Urothelium cell line (cell line): ENCODE measurements at regions not wholly inside any gene's neighbourhood (a gene's known extent, or its start where the extent isn't known, plus 50 kb on each side); places are given as distances from the start of the nearest gene placed in this dataset.
A peak's percentile ranks its signal among the peaks of the same experiment; 100 is the strongest.
"Not testable (repeated sequence)": the region's sequence is repeated elsewhere in the genome, so short reads cannot be mapped to it uniquely, and the experiment has no call there.

Source experiments
- DNase-seq: peaks from one replicate; pipeline ENCODE4 v3.0.0; 2011; ENCODE audit warnings: low spot score, mixed read lengths
- FAIRE-seq: peaks from 2 replicates; lab custom pipeline; 2011; peaks lifted over from hg19 to GRCh38; lab: Jason Lieb, UNC

DNA sequence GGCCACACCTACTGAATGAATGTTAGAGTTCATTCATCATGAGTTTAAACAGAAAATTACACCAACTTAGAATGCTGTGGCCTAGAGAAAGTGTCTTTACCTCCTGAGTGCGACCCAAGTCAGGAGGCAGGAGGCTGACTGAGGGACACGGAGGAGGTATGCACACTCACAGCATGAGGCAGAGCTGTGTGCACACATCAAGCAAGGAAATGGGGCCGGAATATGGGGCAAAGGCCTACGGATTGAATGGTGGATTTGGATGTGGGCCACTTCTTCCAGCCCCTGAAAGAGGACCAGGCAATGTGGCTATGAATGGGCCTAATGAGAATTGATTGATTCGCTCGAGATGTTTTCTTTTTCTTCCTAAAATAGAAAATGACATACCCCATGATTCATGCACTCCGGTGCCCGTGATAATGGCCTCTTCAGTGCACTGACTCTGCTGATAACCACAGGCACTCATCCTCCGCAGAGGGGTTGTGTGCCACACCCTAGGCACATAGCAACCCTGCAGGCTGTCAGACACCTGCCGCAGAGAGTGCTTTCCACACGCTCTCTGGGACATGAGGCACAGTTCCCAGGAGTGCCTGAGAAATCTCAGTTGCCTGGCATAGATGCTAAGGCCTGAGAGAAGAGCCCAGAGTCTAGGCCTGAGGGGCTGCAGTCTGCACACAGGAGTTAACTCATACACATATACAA, 155.5 kb downstream of the GLUL start:
- DNase-seq (peak; percentile 67), FAIRE-seq (no peak)

DNA sequence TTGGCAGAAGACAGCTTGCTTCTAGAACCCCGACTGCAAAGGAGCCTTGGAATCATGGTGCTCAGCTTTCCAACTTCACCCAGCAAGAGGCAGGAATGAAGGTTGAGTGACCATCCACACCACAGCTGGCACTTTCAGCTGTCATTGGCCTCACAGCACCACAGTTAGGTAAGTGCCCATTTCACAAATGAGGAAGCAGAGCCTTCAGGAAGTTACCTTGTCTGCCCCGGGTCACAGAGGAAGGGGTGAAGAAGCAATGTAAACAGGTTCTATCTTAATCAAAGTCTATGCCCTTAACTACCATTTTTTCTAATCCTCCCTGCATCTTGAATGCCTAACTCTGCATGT, 156.0 kb downstream of the GLUL start:
- DNase-seq (no peak), FAIRE-seq (no peak)

DNA sequence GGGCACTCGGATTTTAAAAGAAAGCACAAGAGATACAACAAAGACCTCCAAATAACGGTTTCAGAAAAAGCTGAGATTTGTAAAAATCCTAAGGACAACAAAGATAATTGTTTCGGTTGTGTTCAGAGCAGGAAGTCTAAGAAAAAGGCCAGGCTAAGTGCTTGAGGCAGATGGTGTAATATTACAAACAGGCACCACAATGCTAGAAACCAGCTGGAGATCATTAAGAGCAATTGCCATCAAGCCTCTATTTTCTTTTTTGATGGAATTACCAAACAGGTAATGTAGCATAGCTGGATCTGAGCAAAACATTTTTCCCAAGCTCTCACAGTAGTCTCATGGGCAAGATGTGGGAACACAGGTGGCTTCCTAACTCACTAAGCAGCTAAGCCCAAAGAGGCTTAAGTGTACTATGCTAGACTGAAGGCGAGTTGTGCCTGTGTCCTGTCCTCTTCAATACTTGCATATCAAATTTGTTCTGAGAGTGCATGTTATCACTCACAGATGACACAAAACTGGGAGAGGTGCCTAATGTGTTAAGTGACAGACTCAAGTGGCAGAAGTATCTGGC, 161.6 kb downstream of the GLUL start:
- no peak for DNase-seq
- FAIRE-seq: no peak

DNA sequence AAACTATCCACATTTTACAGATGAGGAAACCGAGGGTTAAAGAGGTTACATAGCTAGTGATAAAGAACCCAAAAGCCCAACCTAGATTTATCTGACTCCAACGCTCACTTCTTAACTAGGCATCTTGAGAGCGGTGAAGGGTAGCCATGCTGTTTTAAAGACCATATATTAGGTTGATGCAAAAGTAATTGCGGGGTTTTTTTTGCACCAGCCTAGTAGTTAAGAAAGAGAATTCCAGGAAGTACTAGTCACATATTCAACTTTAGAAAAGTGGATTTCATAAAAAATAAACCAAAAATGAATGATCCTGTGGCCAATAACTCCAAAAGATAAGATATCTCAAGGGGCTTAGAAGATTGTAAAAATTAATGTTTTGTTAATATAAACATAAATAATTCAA, 162.1 kb downstream of the GLUL start:
- no peak for FAIRE-seq
- DNase-seq: no peak

DNA sequence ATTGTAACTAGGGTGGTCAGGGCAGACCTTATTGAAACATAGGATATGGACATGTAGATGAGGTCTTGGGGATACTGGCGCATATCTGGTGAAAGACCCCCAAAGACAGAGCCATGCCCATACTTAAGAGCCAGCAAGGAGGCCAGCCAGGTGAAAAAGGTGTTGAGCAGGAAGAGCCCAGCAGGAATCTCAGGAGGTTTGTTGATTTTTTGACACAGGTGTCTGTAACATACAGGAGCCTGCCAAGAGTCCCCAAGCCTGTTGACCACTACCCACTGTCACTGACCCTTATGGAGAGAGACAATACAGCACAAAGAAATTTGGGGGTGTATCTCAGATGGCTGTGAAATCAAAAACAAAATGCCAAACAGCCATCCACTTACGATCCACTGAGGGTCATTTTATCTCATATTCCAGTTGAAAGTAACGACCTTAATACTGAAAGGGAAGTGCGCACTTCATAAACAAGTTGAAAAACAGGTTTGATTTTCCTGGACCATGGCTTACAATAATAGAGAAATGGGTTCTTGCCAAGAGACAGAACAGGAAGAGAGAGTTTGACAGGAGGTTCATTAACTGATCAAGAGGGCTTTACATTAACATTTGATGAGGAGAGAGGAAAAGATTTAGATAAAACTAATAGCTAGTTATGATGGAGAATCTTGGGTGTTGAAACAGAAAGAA, 163.6 kb downstream of the GLUL start:
- FAIRE-seq (no peak), DNase-seq (no peak)

DNA sequence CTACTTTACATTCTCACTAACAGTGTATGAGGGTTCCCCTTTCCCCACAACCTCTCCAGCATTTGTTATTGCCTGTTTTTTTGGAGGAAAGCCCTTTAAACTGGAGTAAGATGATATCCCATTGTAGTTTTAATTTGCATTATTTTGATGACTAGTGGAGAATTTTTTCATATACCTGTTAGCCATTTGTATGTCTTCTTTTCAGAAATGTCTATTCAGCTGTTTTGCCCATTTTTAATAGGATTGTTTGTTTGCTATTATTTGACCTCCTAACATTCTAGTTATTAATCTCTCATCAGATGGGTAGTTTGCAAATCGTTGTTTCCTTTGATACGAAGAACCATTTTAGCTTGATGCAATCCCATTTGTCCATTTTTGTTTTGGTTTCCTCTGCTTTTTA, 165.0 kb downstream of the GLUL start:
- FAIRE-seq: no peak
- no peak for DNase-seq

DNA sequence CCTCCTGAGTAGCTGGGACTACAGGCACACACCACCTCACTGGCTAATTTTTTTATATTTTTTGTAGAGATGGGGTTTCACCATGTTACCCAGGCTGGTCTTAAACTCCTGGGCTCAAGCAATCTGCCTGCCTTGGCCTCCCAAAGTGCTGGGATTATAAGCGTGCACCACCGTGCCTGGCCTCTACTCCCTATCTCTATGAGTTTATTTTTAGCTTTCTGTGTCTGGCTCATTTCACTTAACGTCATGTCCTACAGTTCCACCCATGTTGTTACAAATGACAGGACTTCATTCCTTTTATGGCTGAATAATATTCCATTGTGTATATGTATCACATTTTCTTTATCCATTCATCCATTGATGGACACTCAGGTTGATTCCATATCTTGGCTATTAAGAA, 164.2 kb upstream of the ZNF648 start:
- DNase-seq, FAIRE-seq: not testable (repeated sequence)

DNA sequence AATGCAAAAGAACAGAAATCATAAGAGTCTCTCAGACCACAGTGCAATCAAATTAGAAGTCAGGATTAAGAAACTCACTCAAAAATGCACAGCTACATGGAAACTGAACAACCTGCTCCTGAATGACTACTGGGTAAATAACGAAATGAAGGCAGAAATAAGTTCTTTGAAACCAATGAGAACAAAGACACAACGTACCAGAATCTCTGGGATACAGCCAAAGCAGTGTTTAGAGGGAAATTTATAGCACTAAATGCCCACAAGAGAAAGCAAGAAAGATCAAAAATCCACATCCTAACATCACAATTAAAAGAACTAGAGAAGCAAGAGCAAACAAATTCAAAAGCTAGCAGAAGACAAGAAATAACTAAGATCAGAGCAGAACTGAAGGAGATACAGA, 160.5 kb upstream of the ZNF648 start:
- not testable (repeated sequence) for FAIRE-seq, DNase-seq

DNA sequence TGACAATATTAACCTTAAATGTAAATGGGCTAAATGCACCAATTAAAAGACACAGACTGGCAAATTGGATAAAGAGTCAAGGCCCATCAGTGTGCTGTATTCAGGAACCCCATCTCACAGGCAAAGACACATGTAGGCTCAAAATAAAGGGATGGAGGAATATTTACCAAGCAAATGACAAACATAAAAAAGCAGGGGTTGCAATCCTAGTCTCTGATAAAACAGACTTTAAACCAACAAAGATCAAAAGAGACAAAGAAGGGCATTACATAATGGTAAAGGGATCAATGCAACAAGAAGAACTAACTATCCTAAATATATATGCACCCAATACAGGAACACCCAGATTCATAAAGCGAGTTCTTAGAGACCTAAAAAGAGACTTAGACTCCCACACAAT, 159.9 kb upstream of the ZNF648 start:
- DNase-seq, FAIRE-seq: not testable (repeated sequence)

DNA sequence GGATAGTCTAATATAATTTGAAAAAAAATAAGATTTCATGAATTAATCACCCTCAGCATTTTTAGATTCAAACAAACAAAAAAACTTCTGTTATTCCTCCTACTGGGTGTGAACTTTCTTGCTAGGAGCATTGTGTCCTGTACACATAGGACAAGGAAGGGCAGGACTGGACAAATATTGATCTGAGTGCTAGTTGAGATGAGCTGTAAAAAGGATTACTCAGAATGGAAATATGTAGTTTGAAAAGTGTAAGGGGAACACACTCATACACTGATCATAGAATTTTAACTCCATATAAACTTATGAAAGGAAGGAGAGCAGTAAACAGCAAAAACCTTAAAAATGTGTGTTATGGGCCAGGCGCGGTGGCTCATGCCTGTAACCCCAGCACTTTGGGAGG, 156.5 kb upstream of the ZNF648 start:
- FAIRE-seq (no peak), DNase-seq (no peak)

DNA sequence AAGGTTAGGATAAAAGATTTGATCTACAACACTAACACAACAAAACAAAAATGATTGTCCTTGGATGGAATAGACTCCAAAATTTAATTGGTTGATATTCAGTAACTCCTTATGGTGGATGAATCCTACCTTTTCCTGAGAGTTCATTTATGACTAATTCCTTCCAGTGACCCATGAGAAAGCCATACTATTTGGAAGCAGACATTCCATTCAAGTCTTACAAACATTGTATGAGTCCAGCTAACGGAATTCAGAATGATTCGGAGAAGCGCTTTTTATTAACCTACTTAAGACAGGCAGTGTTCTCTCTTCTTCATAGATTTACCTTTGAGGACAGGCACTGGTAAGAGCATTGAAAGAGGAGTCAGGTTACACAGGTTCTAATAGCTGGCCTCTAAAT, 155.6 kb upstream of the ZNF648 start:
- no peak for FAIRE-seq
- peak; percentile 12 for DNase-seq

DNA sequence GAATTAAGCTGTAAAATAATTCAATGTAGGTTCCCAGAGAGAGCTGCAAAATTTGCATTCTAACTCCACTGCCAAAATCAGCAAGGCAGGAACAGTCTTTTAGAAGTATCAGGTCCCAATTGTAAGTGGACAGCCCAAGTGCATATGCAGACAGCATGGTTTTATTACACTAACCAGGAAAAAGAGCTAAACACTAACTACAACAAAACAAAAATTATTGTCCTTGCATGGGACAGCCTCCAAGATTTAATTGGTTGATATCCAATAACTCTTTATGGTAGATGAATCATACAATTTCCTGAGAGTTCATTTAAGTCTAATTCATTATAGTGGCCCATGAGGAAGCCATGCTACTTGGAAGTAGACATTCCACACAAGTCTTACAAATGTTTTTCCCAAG, 154.3 kb upstream of the ZNF648 start:
- FAIRE-seq: no peak
- no peak for DNase-seq

DNA sequence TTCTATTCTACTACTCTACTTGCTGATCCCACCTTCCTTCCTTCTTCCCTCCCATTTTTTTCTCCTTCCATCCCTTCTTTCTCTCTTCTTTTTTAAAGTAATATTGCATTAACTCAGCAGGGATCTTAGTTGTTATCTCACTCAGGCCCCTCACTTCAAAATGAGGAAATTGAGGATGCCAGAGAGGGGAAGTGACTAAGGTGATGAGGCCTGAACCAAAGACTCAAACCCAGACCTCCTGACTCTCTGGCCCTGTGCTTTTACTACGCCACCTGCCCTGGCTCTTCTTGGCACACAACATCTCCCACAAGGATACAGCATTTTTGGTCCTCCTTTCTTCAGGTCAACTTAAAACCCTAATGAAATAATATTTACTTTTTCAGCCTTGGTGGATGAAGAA, 151.7 kb upstream of the ZNF648 start:
- DNase-seq (no peak), FAIRE-seq (no peak)

DNA sequence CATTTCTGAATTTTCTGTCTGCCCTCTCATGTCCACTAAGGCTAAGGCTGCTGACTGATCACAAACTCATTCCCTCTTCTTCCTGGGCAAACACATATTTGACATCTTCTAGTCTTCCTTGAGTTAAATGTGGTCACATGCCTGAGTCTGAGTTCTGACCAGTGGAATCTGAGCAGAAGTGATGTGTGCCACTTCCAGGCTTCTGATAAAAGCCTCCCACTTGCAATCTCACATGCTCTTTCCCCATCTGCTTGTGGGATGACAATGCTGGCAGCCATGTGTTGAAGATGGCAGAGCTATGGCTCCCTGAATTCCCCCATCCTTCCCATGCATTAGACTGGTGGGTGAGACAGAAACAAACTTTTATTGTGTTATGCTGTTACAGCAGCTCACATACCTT, 149.9 kb upstream of the ZNF648 start:
- no peak for DNase-seq
- no peak for FAIRE-seq

DNA sequence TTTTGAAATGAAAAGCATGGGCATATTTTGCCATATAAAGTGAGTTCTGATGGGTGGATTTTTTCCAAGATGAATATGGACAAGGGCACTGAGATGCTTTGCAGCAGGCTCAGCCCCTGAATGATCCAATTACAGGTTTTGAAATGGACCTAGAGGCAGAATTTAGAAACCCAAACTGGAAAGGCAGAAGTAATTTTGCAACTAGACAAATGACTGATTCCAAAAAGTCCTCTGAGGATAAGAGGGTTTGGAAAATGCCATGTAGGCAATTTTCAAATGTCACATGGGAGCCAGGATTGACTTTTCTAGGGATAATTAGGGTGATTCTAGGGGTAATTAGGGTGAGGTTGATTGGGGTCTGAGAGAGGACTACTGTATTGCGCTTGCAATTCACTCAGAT, 148.9 kb upstream of the ZNF648 start:
- FAIRE-seq (no peak), DNase-seq (no peak)

DNA sequence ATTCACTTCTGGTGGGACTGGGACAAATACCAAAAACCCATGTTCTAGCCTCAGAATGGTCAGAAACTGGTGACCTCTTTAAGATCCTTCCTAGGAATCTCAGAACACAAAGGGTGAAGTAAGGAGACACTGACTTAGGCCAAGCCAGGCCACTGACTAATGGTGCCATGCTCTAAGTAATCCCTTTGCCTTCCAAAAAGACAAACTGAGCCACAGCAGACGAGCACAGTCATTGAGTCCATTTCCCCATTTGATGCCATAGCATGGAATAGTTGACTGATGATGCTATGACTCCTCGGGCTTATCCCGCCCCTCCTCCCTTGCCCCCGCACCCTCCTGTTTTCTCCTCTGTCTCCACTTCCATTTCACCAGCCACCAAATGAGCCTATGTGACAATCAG, 145.8 kb upstream of the ZNF648 start:
- DNase-seq (no peak), FAIRE-seq (no peak)

DNA sequence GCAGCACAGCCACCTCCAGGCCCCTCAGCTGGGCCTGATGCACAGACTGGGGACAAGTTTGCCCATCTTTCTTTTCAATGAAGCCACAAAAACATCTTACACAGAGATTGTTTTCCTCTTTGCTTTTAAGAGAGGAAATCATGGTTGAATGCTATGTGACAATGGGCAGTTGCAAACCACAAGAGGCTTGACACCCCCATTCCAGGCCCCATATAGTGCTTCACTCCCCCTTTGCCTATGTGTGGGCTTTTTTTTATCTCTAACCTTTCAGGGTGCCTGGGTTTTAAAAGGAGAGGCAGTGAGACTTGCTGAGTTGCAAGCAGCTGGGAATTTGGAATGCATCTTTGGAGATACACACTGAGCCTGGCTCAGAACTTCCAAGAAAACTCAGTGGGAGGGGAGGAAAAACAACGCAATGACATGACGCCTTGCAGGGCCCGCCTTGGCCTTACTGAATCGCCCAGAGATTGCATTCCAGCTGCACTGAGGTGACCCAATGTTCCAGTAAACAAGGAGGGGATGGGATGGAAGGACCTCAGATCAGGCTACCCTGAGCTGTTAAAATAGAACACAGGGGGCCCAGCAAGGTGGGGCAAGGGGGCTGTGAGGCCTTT, 145.2 kb upstream of the ZNF648 start:
- DNase-seq (no peak), FAIRE-seq (no peak)

DNA sequence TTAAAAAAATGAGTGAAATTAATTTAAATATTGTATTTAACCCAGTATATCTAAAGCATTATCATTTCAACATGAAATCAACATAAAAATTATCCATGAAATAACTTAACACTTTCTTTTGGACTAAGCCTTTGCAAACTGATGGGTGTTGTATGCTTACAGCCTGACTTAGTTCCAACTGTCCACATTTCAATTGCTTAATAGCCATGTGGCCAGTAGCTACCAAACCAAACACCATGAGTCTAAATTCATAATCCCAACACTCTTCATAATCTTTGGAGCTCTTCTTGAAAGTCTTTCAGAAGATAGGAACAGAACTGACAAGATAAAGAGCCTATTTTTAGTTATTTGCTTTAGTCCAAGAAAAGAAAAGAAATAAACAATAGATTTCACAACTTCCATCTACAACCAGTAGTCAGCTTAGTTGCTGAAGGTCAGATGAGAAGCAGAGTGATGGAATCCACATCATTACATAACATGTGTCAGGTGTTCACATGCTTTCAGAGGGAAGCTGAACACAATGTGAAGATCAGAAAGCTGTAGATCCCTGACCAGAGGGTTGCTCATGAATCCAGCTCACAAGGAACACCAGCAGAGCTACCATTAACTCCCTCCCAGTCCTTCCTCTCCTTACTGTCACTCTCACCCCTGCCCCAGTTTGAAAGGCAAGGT, 144.0 kb upstream of the ZNF648 start:
- no peak for DNase-seq
- FAIRE-seq: no peak

DNA sequence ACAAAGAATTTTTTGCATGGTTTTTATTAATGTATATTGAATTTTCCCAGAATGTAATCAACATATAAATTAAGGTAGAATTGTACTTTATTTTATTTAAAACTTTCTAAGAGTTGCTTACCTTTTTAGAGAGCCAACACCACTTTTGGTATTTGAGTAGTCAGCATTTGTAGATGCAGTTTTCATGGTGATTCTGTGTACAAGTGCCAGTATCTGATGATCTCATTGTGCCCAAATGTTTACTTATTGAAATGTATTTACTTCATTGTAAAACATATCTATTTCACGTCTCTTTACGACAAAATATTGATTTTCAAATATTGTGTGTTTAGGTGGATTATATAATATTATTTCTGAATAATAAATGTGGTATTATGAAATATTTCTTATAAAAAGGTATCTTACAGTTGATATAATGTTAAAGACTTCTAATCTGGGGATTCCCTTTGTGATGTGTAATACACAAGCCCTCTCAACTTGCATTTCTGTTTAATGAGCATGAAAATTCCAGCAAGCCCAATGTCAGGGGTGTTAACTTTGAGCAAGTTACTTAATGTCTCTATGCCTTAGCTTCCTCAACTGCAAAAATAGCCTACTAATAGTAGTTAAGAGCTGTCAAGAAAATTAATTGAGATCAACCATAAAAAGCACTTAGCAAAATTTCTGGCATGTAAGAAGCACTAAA, 141.8 kb upstream of the ZNF648 start:
- FAIRE-seq: no peak

DNA sequence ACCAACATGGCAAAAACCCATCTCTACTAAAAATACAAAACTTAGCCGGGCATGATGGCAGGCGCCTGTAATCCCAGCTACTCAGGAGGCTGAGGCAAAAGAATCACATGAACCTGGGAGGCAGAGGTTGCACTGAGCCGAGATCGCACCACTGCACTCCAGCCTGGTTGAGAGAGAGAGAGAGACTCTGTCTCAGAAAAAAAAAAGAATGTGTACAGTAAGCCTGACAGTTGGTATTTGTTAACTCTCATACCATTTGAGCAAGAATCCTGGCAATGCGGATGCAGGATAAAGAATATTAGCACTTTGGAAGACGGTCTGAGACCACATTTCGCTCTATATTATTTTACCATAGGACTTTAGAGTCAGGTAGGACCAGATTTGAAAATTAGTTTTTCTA, 140.0 kb upstream of the ZNF648 start:
- FAIRE-seq, DNase-seq: not testable (repeated sequence)

More for the DNA sequence above, 141.8 kb upstream of the ZNF648 start:
- DNase-seq: no peak
